ENCODE measurements at regions not wholly inside any gene's neighbourhood (a gene's known extent, or its start where the extent isn't known, plus 50 kb on each side); places are given as distances from the start of the nearest gene placed in this dataset.

GRCh38 chrX:43589735-43590134, 66.4 kb upstream of the MAOA start:
- DNase-seq = no peak

- no peak for DNase-seq
These were observed 65.9 kb upstream of the MAOA start for GRCh38 chrX:43590150-43590549.

- no peak for DNase-seq
These were observed 63.5 kb upstream of the MAOA start for GRCh38 chrX:43592597-43592996.

GRCh38 chrX:43595931-43596330, 60.2 kb upstream of the MAOA start:
- DNase-seq = no peak

- DNase-seq = no peak
These were observed 51.3 kb upstream of the MAOA start for GRCh38 chrX:43604753-43605152.

DNA sequence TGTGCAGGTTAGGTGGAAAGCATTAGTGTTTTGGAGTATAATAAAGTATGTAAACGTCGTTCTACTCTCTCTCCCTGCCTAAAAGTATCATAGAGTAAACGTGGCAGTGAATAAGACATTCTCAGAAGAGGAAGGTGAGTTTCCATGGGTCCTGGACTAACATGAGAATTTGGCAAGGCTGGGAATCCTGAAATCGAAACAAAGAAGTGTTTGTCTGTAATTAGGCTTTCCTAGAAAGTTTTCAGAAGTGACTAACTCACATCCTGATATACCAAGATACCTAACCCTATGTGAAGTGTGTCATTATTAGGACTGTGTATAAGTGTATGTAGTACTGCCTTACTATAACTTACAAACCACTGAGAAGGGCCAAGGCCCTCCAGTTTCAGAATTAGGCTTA, 50.7 kb upstream of the MAOA start:
- DNase-seq = no peak

Data from NCI-H1694 treated with DMSO at 0.1 percent for 48 hours (cell line).